ENCODE measurements at regions not wholly inside any gene's neighbourhood (a gene's known extent, or its start where the extent isn't known, plus 50 kb on each side); places are given as distances from the start of the nearest gene placed in this dataset.

- Histone ChIP-seq H3K27ac (no peak overlapping the region), H3K36me3 (ENCODE audit: low read depth) (no peaks in the 10 kb centered on the region), H3K9me2 (ENCODE audit: insufficient read depth) (no peaks in the 10 kb centered on the region), H3K79me2 (ENCODE audit: insufficient read depth) (no peaks in the 10 kb centered on the region), H3K9ac (no peak overlapping the region), H3F3A (ENCODE audit: insufficient read depth) (no peaks in the 10 kb centered on the region), H3K4me2 (ENCODE audit: unreplicated experiment) (no peak overlapping the region), H3K4me3 (no peak overlapping the region), H4K20me1 (ENCODE audit: insufficient read depth) (no peaks in the 10 kb centered on the region), H3K27me3 (replicated peaks; ENCODE audit: insufficient read depth) (no peaks in the 10 kb centered on the region), H3K9me3 (ENCODE audit: low read depth) (no peaks in the 10 kb centered on the region), H2AFZ (no peak overlapping the region), H3K4me1 (ENCODE audit: insufficient read depth) (no peaks in the 10 kb centered on the region)
- WGBS, 2 experiments (ENCODE audit: low coverage in 1 of 2, low lambda C conversion rate in 2 of 2, missing lambda C conversion rate in 2 of 2), result 83 to 84% methylated on average over 2 of the region's 2 CpGs
- in situ Hi-C loops (cut with MboI), result no loop called here
- no peak for TF ChIP-seq EZH2 (IDR thresholded peaks at IDR 0.05; ENCODE audit: insufficient read depth, poor library complexity, severe bottlenecking)
- no peak for TF ChIP-seq EZH2phosphoT487 (IDR thresholded peaks at IDR 0.05; ENCODE audit: insufficient read depth, low read depth)
- DNase-seq, result no peak
Measured at GRCh38 chr9:99282406-99282805, 60.3 kb downstream of the SEC61B start.

GRCh38 chr9:99285965-99286364, 63.9 kb downstream of the SEC61B start:
- no peak overlapping the region for H3K9ac ChIP-seq
- no peaks in the 10 kb centered on the region for H4K20me1 ChIP-seq (ENCODE audit: insufficient read depth)
- H2AFZ ChIP-seq, result no peak overlapping the region
- no peaks in the 10 kb centered on the region for H3K9me3 ChIP-seq (ENCODE audit: low read depth)
- H3K9me2 ChIP-seq (ENCODE audit: insufficient read depth), result no peaks in the 10 kb centered on the region
- no peak overlapping the region for H3K4me3 ChIP-seq
- DNase-seq, result no peak
- no peaks in the 10 kb centered on the region for H3F3A ChIP-seq (ENCODE audit: insufficient read depth)
- no peaks in the 10 kb centered on the region for H3K27me3 ChIP-seq (replicated peaks; ENCODE audit: insufficient read depth)
- no peak overlapping the region for H3K27ac ChIP-seq
- no peaks in the 10 kb centered on the region for H3K79me2 ChIP-seq (ENCODE audit: insufficient read depth)
- TF ChIP-seq EZH2 (IDR thresholded peaks at IDR 0.05; ENCODE audit: insufficient read depth, poor library complexity, severe bottlenecking), result no peak
- in situ Hi-C loops (cut with MboI), result no loop called here
- 86 to 93% methylated on average over 6 of the region's 6 CpGs for WGBS, 2 experiments (ENCODE audit: low coverage in 1 of 2, low lambda C conversion rate in 2 of 2, missing lambda C conversion rate in 2 of 2)
- H3K4me1 ChIP-seq (ENCODE audit: insufficient read depth), result no peaks in the 10 kb centered on the region
- H3K36me3 ChIP-seq (ENCODE audit: low read depth), result no peaks in the 10 kb centered on the region
- no peak overlapping the region for H3K4me2 ChIP-seq (ENCODE audit: unreplicated experiment)

- no peaks in the 10 kb centered on the region; the same call in 1 of the 2 replicates for H3K27me3 ChIP-seq (replicated peaks; ENCODE audit: insufficient read depth)
Measured at GRCh38 chr9:99286536-99286935, 64.5 kb downstream of the SEC61B start.

GRCh38 chr9:99287641-99288040, 65.6 kb downstream of the SEC61B start:
- Histone ChIP-seq H3K4me1 (ENCODE audit: insufficient read depth) (no peaks in the 10 kb centered on the region), H3K79me2 (ENCODE audit: insufficient read depth) (no peaks in the 10 kb centered on the region), H3K9ac (no peak overlapping the region), H3K4me2 (ENCODE audit: unreplicated experiment) (no peak overlapping the region), H3F3A (ENCODE audit: insufficient read depth) (no peaks in the 10 kb centered on the region), H3K36me3 (ENCODE audit: low read depth) (no peaks in the 10 kb centered on the region), H3K27me3 (replicated peaks; ENCODE audit: insufficient read depth) (no peaks in the 10 kb centered on the region; the same call in 1 of the 2 replicates), H2AFZ (no peak overlapping the region), H3K9me2 (ENCODE audit: insufficient read depth) (no peaks in the 10 kb centered on the region), H4K20me1 (ENCODE audit: insufficient read depth) (no peaks in the 10 kb centered on the region), H3K9me3 (ENCODE audit: low read depth) (no peaks in the 10 kb centered on the region), H3K27ac (no peak overlapping the region), H3K4me3 (no peak overlapping the region)
- TF ChIP-seq EZH2phosphoT487 (IDR thresholded peaks at IDR 0.05; ENCODE audit: insufficient read depth, low read depth) (no peak), EZH2 (IDR thresholded peaks at IDR 0.05; ENCODE audit: insufficient read depth, poor library complexity, severe bottlenecking) (no peak)
- in situ Hi-C loops (cut with MboI), result no loop called here
- WGBS, 2 experiments (ENCODE audit: low coverage in 1 of 2, low lambda C conversion rate in 2 of 2, missing lambda C conversion rate in 2 of 2), result 78 to 86% methylated on average over 2 of the region's 2 CpGs
- no peak for DNase-seq

More at GRCh38 chr9:99286536-99286935, 64.5 kb downstream of the SEC61B start:
- H3K4me3 ChIP-seq, result no peak overlapping the region
- H3K4me1 ChIP-seq (ENCODE audit: insufficient read depth), result no peaks in the 10 kb centered on the region
- no peaks in the 10 kb centered on the region for H3K9me3 ChIP-seq (ENCODE audit: low read depth)
- TF ChIP-seq EZH2phosphoT487 (IDR thresholded peaks at IDR 0.05; ENCODE audit: insufficient read depth, low read depth) (no peak), EZH2 (IDR thresholded peaks at IDR 0.05; ENCODE audit: insufficient read depth, poor library complexity, severe bottlenecking) (no peak)
- no peaks in the 10 kb centered on the region for H3F3A ChIP-seq (ENCODE audit: insufficient read depth)
- in situ Hi-C loops (cut with MboI), result no loop called here
- no peak overlapping the region for H3K4me2 ChIP-seq (ENCODE audit: unreplicated experiment)
- no peaks in the 10 kb centered on the region for H3K9me2 ChIP-seq (ENCODE audit: insufficient read depth)
- no peak overlapping the region for H3K9ac ChIP-seq
- no peak for DNase-seq
- H3K27ac ChIP-seq, result no peak overlapping the region
- no peaks in the 10 kb centered on the region for H3K36me3 ChIP-seq (ENCODE audit: low read depth)
- H4K20me1 ChIP-seq (ENCODE audit: insufficient read depth), result no peaks in the 10 kb centered on the region
- H2AFZ ChIP-seq, result no peak overlapping the region
- WGBS, 2 experiments (ENCODE audit: low coverage in 1 of 2, low lambda C conversion rate in 2 of 2, missing lambda C conversion rate in 2 of 2), result 89 to 94% methylated on average over 3 of the region's 3 CpGs
- H3K79me2 ChIP-seq (ENCODE audit: insufficient read depth), result no peaks in the 10 kb centered on the region

GRCh38 chr9:99288830-99289229, 66.7 kb downstream of the SEC61B start:
- in situ Hi-C loops (cut with MboI), result no loop called here
- Histone ChIP-seq H2AFZ (no peak overlapping the region), H3K4me3 (no peak overlapping the region), H3K9me2 (ENCODE audit: insufficient read depth) (no peaks in the 10 kb centered on the region), H3K79me2 (ENCODE audit: insufficient read depth) (no peaks in the 10 kb centered on the region), H3K36me3 (ENCODE audit: low read depth) (no peaks in the 10 kb centered on the region), H4K20me1 (ENCODE audit: insufficient read depth) (no peaks in the 10 kb centered on the region), H3K4me2 (ENCODE audit: unreplicated experiment) (no peak overlapping the region), H3K27me3 (replicated peaks; ENCODE audit: insufficient read depth) (no peaks in the 10 kb centered on the region; the same call in 1 of the 2 replicates), H3K4me1 (ENCODE audit: insufficient read depth) (no peaks in the 10 kb centered on the region), H3K9me3 (ENCODE audit: low read depth) (no peaks in the 10 kb centered on the region), H3F3A (ENCODE audit: insufficient read depth) (no peaks in the 10 kb centered on the region), H3K9ac (no peak overlapping the region), H3K27ac (no peak overlapping the region)
- DNase-seq, result no peak
- no peak for TF ChIP-seq EZH2phosphoT487 (IDR thresholded peaks at IDR 0.05; ENCODE audit: insufficient read depth, low read depth)
- 30 to 36% methylated on average over 5 of the region's 6 CpGs for WGBS, 2 experiments (ENCODE audit: low coverage in 1 of 2, low lambda C conversion rate in 2 of 2, missing lambda C conversion rate in 2 of 2)
